GM18868 (cell line): ENCODE measurements at regions not wholly inside any gene's neighbourhood (a gene's known extent, or its start where the extent isn't known, plus 50 kb on each side); places are given as distances from the start of the nearest gene placed in this dataset.
A peak's percentile ranks its signal among the peaks of the same experiment; 100 is the strongest.
"Not testable (repeated sequence)": the region's sequence is repeated elsewhere in the genome, so short reads cannot be mapped to it uniquely, and the experiment has no call there.

ENCODE experiments used
- ATAC-seq: cut with Tn5 transposase; IDR thresholded peaks from one replicate; pipeline ENCODE4 v1.9.1; 2021; ENCODE audit warnings: mild to moderate bottlenecking, moderate library complexity; ENCODE audit not compliant: unreplicated experiment

- not testable (repeated sequence) for ATAC-seq
These were observed 51.0 kb downstream of the NPIPB11 start for GRCh38 chr16:29355339-29356059.

DNA sequence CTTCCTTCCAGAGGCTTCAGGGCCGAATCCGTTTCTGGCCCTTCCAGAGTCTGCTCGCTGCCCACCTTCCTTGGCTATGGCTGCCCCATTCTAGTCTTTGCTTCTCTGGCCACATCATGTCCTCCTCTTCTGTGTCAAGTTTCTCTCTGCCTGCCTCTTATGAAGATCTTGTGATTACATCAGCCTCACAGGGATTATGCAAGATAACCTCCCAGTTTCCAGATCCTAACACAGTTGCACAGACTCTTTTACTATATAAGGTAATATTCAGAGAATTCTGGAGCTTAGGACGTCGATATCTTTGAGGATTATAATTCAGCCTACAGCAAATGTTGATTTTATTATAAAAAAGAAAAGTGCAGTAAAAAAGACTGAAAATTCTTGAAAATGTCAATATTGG is 52.1 kb downstream of the NPIPB11 start:
- ATAC-seq: not testable (repeated sequence)

GRCh38 chr16:29352617-29352999 is 53.9 kb downstream of the NPIPB11 start:
- ATAC-seq: not testable (repeated sequence)

DNA sequence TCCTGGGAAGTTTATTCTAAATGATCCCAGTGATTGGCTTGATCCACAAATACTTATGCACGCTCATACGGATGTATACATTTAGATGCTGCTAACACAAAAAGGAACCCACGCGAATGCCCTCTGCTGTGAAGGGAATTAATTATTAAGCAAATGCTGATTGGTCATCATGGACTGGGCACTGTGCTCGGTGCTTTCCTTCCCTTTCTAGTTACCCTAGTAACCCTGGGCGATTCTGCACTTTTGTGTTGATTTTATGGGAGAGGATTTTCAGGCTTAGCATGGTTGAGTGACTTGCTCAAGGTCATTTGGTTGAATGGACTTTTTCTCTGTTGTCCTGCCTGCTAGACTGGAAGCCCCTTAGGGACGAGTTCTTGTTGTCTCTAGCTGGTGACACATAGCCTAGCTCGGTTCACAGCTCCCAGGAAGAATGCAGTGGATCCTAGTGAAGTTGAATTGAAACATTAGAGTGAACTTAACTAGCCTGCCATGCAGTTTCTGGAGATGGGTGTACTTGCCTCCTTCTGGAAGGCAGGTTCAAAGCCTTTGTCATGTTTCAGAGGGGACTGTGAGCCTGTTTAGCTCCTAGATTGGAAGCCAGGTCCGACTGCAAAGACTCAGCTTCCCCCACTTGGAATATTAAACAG is 54.4 kb downstream of the NPIPB11 start:
- not testable (repeated sequence) for ATAC-seq

GRCh38 chr16:29351271-29351969 is 55.1 kb downstream of the NPIPB11 start:
- not testable (repeated sequence) for ATAC-seq

DNA sequence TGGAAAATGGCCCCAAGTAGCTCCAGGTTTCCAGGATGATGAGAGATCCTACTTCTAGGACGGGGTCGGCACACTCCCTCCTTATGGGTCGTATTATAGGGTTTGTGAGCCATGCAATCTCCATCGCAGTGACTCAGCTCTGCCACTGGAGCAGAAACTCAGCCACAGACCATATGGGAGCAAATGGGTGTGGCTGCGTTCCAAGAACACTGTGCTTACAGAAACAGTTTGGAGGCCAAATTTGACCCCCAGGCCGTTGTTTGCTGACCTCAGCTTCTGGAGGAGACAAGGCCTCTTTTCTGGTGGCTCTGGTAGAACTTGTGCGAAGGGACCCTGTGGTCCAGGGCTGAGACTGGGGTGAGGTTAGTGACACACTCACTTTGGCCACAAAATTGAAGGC is 56.5 kb downstream of the NPIPB11 start:
- not testable (repeated sequence) for ATAC-seq

DNA sequence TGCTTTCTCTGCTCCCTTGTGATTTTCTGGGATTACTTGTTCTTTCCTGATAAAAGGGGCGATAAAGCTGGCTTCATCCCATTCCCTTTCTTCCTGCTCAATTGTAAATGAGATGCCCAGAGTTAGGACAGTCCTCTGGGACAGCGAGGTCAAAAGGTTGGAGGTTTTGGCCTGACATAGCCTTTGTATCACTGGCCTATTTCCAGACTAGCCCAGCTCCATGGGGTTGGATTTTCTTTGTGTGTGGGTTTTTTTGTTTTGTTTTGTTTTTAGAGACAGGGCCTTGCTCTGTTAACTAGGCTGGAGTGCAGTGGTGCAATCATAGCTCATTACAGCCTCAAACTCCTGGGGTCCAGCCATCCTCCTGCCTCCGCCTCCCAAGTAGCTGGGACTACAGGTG is 57.8 kb downstream of the NPIPB11 start:
- ATAC-seq: not testable (repeated sequence)

- not testable (repeated sequence) for ATAC-seq
These were observed 58.3 kb downstream of the NPIPB11 start for GRCh38 chr16:29348123-29348690.

DNA sequence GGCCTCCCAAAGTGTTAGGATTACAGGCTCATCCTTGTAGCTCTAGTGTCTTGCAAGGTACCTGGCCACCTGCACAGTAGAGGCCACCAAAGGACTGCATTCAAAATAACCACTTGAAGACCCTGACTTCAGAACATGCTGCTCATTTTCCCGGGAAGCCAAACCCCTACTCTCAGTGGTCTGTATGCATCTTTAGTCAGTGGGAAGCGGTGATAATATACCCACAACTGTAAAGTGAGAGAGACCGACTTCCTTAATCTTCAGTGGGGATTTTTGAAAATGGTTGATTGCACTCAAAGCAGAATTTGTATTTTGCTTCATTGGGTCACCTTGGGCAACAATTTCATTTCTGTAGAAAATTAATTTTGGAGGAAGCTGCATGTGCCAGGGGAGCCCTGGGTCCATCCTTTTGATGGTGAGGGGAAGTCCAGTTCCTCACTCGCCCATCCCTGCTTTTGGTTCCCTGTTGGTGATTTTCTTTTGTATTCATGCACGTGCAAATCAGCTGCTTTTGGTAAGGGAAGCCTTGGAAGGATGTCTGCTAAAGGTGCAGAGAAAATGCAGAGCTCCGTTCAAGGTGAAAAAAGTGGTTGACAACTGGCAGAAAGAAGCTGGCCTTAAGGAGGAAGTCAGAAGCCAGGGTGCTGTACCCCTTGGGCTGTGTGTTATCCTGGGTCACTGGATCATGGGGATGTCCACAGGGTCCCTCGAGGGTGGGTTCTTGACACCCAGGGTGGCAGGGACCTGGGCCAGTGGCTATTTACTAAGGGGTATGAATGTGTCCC is 59.5 kb downstream of the NPIPB11 start:
- ATAC-seq: not testable (repeated sequence)

DNA sequence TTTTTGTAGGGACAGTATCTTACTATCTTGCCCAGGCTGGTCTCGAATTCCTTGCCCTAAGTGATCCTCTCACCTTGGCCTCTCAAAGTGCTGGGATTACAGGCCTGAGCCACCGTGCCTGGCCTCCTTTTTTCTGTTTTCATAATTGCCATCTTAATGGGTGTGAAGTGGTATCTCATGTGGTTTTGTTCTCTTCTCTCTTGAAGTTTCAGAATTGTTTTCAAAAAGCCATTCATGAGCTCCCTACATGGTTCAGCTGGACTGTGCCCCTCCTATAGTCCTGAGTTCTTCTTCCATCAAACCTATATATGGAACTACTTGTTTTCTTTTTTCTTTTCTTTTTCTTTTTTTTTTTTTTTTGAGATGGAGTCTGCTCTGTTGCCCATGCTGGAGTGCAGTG is 60.3 kb downstream of the NPIPB11 start:
- not testable (repeated sequence) for ATAC-seq

- ATAC-seq: not testable (repeated sequence)
These were observed 63.6 kb downstream of the NPIPB11 start for GRCh38 chr16:29342937-29343336.

DNA sequence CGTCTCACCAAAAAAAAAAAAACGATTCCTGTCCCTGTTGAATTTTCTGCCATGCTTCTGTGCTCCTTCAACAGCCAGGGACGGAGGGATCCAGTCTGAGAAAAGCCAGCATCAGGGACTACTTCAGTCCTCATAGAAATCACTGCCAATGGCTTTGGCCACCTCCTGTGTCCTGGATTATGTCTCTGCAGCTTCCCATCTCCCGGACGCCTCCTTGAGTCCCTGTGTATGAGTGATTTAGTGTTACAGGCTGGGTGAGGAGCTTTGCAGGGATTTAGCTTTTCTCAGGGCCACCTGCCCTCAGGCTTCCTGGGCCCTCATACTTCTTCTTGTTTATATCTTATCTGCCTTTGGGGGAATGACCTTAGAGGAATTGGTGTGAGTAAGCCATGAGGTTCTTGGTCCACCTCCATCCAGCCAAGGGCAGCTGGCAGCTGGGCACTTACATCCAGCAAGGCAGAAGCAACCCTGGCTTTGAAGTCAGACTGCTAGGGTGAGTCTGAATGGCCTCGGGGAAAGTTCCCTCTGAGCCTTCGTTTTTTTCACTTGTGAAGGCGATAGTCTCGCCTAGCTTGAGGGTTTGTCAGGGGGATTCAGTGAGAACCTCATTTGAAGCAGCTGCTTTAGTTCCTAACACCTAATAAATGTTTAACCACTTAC is 65.6 kb downstream of the NPIPB11 start:
- ATAC-seq: not testable (repeated sequence)

- ATAC-seq: not testable (repeated sequence)
These were observed 66.3 kb downstream of the NPIPB11 start for GRCh38 chr16:29340235-29340634.

GRCh38 chr16:29338821-29339700 is 67.5 kb downstream of the NPIPB11 start:
- ATAC-seq: peak; percentile 69

DNA sequence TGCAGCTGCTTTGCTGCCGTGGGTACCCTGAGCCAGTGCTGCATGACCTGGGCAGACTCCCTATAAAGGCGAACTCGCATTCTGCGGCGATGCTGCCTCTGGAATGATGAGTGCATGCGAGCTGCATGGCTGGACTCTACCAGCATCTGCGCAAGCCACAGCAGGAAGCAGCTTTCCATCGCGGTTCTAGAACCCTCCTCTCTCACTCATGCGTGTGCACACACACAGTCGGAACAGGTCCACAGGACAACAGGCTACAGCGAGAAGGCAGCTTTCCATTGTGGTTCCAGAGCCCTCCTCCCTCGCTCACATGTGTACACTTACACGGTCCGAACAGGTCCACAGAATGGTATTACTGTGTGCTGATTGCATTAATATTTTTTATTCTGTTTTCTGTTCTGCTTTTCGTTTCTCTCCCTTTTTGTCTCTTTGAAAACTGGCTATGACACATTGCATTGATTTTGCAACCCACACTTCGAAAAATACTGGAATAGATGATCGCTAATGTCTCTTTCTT is 69.1 kb downstream of the NPIPB11 start:
- ATAC-seq: peak; percentile 33

DNA sequence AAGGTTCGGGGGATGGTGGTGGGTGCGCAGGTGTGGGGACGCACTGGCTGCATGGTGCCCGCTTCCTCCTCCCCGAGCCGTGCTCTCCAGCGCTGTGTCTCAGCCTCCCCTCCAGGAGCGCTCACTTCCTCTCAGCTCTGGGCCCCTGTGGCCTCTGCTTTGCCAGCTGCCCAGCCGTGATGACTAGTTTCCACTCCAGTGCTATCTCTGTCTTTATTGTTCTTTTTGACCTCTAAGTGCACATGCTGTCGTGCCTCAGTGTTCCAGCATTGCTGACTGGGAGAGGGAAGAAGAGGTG is 71.0 kb downstream of the NPIPB11 start:
- not testable (repeated sequence) for ATAC-seq

DNA sequence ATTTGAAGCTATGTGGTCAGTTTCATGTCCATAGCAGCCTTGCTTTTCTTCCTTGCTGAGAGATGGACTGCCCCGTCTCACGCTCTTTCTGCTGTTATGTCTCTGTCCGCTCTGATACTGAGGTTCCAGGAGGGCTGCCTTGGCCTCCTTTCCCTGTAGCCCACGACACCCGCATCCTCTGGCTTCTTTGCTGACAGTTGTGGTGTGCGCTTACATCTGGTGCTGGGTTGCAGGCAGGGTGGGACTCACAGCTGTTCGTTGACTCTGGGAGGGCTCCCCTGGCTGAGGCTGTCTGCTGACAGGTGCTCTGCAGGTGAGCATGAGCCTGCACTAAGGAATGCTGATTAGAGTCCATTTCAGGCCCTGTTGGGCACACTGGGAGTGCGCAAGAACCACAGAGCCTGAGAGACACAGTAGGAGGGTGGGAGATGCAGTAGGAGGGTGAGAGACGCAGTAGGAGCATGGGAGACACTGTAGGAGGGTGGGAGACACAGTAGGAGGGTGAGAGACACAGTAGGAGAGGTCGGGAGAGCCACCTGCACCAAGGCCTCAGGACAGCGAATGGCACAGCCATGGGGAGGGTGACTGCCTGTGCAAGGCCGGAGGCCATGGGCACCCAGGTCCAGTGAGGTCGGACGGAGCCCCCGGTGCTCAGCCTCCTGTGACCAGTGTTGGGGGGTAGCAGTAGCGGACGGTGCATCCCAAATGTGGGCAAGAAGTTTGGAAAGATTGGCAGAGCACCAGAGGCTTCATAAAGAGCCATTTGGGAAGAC is 71.5 kb downstream of the NPIPB11 start:
- not testable (repeated sequence) for ATAC-seq

GRCh38 chr16:29333492-29334097 is 72.9 kb downstream of the NPIPB11 start:
- not testable (repeated sequence) for ATAC-seq
